ENCODE measurements at regions not wholly inside any gene's neighbourhood (a gene's known extent, or its start where the extent isn't known, plus 50 kb on each side); places are given as distances from the start of the nearest gene placed in this dataset.

DNA sequence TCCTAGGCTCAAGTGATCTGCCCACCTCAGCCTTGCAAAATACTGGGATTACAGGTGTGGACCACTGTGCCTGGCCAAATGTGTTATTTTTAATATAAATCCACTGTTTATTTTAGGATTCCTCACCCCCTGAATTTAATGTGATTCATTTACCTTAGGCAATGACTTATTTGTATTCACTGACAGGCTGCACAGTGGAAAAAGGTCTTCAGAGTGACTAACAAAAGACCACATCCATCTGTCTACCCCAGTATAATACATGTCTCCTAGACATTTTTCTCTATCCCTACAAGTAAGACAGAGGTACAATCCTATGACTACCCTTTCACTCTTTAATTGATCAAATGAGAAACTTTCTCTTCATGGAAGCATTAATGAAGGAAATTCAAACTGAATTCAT, 230.2 kb downstream of the AHR start:
- TF ChIP-seq, protein P1, sequence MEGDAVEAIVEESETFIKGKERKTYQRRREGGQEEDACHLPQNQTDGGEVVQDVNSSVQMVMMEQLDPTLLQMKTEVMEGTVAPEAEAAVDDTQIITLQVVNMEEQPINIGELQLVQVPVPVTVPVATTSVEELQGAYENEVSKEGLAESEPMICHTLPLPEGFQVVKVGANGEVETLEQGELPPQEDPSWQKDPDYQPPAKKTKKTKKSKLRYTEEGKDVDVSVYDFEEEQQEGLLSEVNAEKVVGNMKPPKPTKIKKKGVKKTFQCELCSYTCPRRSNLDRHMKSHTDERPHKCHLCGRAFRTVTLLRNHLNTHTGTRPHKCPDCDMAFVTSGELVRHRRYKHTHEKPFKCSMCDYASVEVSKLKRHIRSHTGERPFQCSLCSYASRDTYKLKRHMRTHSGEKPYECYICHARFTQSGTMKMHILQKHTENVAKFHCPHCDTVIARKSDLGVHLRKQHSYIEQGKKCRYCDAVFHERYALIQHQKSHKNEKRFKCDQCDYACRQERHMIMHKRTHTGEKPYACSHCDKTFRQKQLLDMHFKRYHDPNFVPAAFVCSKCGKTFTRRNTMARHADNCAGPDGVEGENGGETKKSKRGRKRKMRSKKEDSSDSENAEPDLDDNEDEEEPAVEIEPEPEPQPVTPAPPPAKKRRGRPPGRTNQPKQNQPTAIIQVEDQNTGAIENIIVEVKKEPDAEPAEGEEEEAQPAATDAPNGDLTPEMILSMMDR (IDR thresholded peaks at IDR 0.05; ENCODE audit: extremely low read depth, insufficient read depth, missing control alignments): no peak
- in situ Hi-C loops (cut with MboI; ENCODE audit: low pct_unique_long_range_greater_than_20kb, low sequenced_read_pairs, unreplicated experiment): loop anchor here (25.0 kb wide), 2 partner anchors 216 to 541 kb away; no protein-coding TSS in a partner anchor
- no peak for DNase-seq (ENCODE audit: low spot score)

DNA sequence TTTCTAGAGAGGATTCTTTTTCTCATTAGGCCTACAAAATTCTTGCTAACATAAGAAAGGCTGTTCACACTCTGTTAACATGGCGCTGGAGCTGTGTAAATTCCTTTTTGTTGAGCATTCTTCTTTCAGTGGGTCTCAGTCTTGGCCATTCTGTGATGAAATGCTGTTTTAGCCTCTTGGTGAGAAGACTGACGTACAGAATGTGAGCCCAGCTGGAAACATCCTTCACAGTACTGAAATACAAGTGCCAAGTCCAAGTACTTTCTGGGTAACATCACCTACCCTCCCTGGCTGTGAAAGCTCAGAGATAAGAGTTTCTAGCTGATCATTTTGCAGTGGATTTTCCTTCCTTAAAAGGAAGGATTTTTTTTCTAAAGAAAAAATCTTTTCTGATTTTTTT, 231.8 kb downstream of the AHR start:
- in situ Hi-C loops (cut with MboI; ENCODE audit: low pct_unique_long_range_greater_than_20kb, low sequenced_read_pairs, unreplicated experiment): loop anchor here (25.0 kb wide), 2 partner anchors 218 to 543 kb away; no protein-coding TSS in a partner anchor
- DNase-seq (ENCODE audit: low spot score): no peak

DNA sequence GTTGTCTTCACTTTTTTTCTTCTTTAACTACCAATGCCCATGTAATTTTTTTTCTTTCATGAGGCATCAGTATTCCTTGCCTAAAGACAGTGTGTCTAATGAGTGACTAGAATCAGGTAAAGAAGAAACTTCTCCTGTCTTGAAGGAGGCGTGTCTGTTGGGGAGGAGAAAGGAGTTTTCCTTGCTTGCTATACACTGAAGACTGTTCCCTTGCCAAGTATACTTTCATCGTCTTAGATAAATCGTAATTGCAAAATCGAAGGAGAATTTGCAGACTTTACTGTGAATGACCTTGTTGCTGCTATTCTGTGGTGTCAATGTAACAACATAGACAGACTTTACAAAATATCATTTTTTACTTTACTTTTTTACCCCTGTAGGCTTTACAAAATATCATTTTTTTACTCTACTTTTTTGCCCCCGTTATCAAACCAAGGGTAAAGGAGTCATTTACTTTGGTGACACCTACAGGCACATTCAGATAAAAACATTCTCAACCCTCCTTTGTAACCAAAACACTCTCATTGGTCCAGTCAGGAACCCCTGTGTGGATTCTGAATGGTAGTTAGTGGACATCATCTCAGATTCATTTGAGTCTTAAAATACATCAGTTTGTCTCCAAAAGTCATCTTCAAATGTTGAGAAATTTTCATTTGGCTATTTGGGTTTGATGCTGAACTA, 232.4 kb downstream of the AHR start:
- TF ChIP-seq, protein P1 (IDR thresholded peaks at IDR 0.05; ENCODE audit: extremely low read depth, insufficient read depth, missing control alignments): peak; percentile 46
- DNase-seq (ENCODE audit: low spot score): peak; percentile 20
- in situ Hi-C loops (cut with MboI; ENCODE audit: low pct_unique_long_range_greater_than_20kb, low sequenced_read_pairs, unreplicated experiment): loop anchor here (25.0 kb wide), 2 partner anchors 219 to 544 kb away; no protein-coding TSS in a partner anchor

More for the DNA sequence above, 231.8 kb downstream of the AHR start:
- TF ChIP-seq, protein P1 (IDR thresholded peaks at IDR 0.05; ENCODE audit: extremely low read depth, insufficient read depth, missing control alignments): no peak

DNA sequence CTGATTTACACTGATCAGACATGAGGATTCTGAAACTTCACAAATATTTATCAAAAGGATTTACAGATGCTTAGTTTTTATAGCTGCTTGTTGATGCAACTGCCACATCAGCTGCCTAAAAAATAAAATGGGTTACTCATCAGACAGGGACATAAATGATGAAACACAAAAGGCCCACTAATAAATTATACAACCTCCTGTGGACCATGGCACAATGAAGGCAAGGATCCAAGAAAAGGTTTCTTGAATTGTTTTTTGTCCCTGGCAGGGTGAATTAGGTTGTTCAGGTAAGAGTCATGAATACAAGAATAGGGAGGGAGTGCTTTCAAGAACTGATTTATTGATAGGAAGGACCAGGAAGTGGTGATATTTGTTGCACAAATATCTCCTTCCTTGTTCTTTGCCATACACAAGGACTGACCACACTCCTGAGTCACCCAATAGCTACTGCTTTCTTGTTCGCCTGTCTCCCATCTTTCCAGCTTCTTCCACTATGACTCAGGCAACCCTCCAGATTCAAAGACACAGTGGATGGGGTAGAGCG, 234.5 kb downstream of the AHR start:
- in situ Hi-C loops (cut with MboI; ENCODE audit: low pct_unique_long_range_greater_than_20kb, low sequenced_read_pairs, unreplicated experiment): loop anchor here (25.0 kb wide), 2 partner anchors 221 to 546 kb away; no protein-coding TSS in a partner anchor
- no peak for DNase-seq (ENCODE audit: low spot score)
- TF ChIP-seq, protein P1 (IDR thresholded peaks at IDR 0.05; ENCODE audit: extremely low read depth, insufficient read depth, missing control alignments): no peak

DNA sequence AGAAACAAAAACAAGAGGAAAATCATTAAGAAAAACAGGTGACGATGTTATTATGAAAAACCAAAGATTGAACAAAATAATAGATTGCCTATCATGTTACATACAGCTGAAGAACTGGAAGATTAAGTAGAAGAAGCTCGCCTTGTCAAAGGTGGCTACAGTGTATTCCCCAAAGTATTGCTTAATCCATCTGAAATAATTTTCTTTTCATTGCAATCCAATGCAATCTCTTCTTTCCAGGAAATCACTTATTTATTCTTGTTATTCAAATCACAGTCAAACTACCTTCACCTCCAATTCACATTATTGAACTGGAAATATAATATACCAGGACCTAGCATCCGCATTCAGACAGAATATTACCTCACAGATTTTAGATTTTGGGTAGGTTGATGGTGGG, 235.9 kb downstream of the AHR start:
- DNase-seq (ENCODE audit: low spot score): no peak
- TF ChIP-seq, protein P1 (IDR thresholded peaks at IDR 0.05; ENCODE audit: extremely low read depth, insufficient read depth, missing control alignments): no peak
- in situ Hi-C loops (cut with MboI; ENCODE audit: low pct_unique_long_range_greater_than_20kb, low sequenced_read_pairs, unreplicated experiment): loop anchor here (25.0 kb wide), 2 partner anchors 222 to 547 kb away; no protein-coding TSS in a partner anchor

DNA sequence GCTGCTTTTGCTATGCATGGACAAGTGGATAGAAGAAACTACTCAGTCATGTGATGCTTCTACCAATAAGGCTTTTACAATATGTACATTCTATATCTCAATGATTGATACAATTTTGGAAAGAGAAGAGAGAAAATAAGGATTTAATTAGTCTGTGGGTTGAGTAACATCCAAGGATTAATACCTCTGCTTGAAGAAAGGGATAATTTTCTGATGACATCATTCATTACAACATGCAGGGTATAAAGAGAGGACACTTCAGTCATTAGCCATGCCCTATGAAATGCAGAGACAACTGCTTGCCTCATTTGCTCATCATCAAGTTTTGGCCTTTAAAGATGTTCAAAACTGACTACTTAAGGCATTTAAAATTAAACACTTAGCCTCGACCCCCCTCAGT, 237.3 kb downstream of the AHR start:
- no peak for DNase-seq (ENCODE audit: low spot score)
- TF ChIP-seq, protein P1 (IDR thresholded peaks at IDR 0.05; ENCODE audit: extremely low read depth, insufficient read depth, missing control alignments): no peak
- in situ Hi-C loops (cut with MboI; ENCODE audit: low pct_unique_long_range_greater_than_20kb, low sequenced_read_pairs, unreplicated experiment): loop anchor here (25.0 kb wide), 2 partner anchors 223 to 548 kb away; no protein-coding TSS in a partner anchor
